ENCODE measurements at regions not wholly inside any gene's neighbourhood (a gene's known extent, or its start where the extent isn't known, plus 50 kb on each side); places are given as distances from the start of the nearest gene placed in this dataset.
"Not testable (repeated sequence)": the region's sequence is repeated elsewhere in the genome, so short reads cannot be mapped to it uniquely, and the experiment has no call there.

DNA sequence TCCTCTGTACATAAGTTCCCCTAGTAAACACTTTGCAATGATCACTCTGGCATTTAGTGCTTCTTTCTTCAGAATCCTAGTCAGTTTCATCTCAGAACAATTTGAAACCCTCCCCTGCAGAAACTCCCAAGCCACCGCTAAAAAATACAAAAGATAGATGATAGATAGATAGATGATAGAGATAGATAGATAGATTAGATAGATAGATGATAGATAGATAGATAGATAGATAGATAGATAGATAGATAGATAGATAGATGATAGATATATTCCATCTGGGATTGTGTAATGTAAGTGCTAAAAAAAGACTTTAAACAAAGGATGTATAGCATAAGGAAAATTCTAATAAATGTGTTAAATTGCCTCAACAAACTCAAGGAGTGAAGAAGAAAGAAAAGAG is 212.6 kb upstream of the POGK start:
- ChIA-PET CTCF (no interaction called here), POLR2A (no interaction called here)
- no peak for DNase-seq (ENCODE audit: extremely low spot score)
- TF ChIP-seq, protein P1, sequence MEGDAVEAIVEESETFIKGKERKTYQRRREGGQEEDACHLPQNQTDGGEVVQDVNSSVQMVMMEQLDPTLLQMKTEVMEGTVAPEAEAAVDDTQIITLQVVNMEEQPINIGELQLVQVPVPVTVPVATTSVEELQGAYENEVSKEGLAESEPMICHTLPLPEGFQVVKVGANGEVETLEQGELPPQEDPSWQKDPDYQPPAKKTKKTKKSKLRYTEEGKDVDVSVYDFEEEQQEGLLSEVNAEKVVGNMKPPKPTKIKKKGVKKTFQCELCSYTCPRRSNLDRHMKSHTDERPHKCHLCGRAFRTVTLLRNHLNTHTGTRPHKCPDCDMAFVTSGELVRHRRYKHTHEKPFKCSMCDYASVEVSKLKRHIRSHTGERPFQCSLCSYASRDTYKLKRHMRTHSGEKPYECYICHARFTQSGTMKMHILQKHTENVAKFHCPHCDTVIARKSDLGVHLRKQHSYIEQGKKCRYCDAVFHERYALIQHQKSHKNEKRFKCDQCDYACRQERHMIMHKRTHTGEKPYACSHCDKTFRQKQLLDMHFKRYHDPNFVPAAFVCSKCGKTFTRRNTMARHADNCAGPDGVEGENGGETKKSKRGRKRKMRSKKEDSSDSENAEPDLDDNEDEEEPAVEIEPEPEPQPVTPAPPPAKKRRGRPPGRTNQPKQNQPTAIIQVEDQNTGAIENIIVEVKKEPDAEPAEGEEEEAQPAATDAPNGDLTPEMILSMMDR (IDR thresholded peaks at IDR 0.05; ENCODE audit: control extremely low read depth, extremely low read depth, low read depth, missing control alignments): no peak

DNA sequence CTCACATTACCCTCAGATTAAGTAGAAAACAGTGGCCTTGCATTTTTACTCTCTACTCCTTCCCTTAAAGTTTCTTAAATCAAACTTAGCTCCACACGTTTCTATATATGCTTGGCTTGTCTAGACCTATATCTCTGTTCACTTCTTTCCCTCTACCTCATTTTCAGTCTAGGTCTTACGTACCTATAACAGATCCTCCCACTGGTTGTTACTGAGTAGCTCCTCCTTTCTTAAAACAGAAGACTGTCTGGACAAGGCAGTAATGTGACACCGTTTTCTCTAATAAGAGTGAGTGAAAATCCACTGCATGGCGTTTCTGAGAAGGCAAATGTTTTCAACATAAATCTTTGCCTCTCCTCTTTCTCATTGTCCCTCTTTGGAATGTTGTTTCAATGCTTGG is 211.7 kb upstream of the POGK start:
- ChIA-PET CTCF (no interaction called here), POLR2A (no interaction called here)
- no peak for DNase-seq (ENCODE audit: extremely low spot score)
- TF ChIP-seq, protein P1 (IDR thresholded peaks at IDR 0.05; ENCODE audit: control extremely low read depth, extremely low read depth, low read depth, missing control alignments): no peak

DNA sequence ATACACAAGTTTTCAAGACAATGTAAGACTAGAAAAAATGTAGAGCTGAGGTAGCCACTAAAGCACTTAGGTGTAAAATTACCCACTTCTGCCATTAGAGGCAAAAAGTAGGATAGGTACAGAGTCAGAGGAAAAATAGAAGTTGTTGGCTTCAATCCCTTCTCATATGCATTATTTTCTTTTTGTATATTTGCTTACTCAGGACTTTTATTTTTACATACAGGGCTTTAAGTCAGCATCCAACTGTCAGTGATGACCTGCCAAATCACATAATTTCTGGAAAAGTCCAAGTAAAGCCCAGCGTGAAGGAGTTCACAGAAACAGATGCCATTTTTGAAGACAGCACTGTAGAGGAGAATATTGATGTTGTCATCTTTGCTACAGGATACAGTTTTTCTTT is 211.0 kb upstream of the POGK start:
- ChIA-PET POLR2A (no interaction called here), CTCF (no interaction called here)
- DNase-seq (ENCODE audit: extremely low spot score): no peak
- TF ChIP-seq, protein P1 (IDR thresholded peaks at IDR 0.05; ENCODE audit: control extremely low read depth, extremely low read depth, low read depth, missing control alignments): no peak

DNA sequence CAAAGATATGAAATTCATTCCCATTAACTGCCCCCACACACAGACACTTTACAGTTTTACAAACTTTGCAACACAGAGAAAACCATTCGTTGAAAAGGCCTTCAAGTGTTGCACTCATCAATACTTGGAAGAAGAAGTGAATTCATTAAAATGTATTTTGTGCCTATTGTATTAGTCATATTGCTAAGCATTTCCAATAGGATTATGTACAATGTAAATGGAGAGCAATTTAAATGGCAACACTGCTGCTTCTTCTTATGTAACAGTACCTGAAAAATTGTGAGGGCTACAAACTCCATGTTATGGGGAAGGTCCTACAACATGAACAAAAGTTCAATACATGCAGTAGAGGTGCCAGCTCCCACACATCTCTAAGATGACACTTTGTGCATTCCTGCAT is 209.3 kb upstream of the POGK start:
- CTCF ChIA-PET: no interaction called here
- POLR2A ChIA-PET: no interaction called here
- TF ChIP-seq, protein P1 (IDR thresholded peaks at IDR 0.05; ENCODE audit: control extremely low read depth, extremely low read depth, low read depth, missing control alignments): no peak
- no peak for DNase-seq (ENCODE audit: extremely low spot score)

DNA sequence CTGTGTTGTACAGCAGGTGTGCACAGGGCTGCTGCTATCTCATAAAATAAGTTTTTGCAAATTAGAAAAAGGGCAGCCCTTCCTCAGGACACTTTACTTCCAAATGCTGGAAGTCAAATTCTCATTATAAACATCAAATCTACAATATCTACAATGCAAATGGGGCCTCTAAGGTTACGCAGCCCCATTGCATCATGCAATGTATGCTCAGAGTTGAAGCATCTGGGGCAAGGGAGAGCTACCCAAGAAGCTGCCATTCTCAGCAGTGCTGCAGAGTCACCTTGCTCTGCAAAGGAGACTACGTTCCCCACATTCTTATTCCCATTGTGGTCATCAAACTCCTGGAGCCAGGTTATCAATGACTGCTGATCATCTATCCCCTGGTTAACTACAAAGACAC is 208.9 kb upstream of the POGK start:
- TF ChIP-seq, protein P1 (IDR thresholded peaks at IDR 0.05; ENCODE audit: control extremely low read depth, extremely low read depth, low read depth, missing control alignments): no peak
- ChIA-PET CTCF (no interaction called here), POLR2A (no interaction called here)
- no peak for DNase-seq (ENCODE audit: extremely low spot score)

DNA sequence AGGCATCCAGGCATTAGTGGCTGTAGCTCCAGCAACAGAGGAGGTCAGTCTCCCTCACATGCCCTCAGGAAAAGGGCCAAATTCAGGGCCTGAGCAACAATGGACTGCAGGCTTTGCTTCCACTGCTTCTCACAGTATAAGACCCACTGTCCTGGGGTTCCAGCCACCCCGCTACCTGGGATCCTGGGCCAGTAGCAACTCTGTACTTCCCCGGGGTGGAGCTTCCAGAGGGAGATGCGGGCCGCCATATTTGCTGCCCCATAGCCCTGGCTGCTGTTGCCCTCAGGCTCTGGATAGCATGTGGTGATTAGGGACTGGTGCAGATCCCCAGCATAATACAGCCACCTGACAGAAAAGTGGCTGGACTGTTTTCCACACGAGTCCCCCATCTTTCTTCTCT is 201.1 kb upstream of the POGK start:
- DNase-seq (ENCODE audit: extremely low spot score): no peak
- ChIA-PET POLR2A (no interaction called here), CTCF (no interaction called here)
- TF ChIP-seq, protein P1 (IDR thresholded peaks at IDR 0.05; ENCODE audit: control extremely low read depth, extremely low read depth, low read depth, missing control alignments): no peak

DNA sequence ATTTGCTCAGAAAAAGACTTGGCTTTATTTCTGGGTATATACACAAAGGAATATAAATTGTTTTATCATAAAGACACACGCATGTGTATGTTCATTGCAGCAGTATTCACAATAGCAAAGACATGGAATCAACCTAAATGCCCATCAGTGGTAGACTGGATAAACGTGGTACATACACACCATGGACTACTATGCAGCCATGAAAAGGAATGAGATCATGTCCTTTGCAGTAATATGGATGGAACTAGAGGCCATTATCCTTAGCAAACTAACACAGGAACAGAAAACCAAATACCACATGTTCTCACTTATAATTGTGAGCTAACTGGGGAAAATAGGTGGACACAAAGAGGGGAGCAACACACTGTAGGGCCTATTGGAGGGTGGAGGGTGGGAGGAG is 182.0 kb upstream of the POGK start:
- POLR2A ChIA-PET; CTCF ChIA-PET; DNase-seq (ENCODE audit: extremely low spot score): not testable (repeated sequence)

DNA sequence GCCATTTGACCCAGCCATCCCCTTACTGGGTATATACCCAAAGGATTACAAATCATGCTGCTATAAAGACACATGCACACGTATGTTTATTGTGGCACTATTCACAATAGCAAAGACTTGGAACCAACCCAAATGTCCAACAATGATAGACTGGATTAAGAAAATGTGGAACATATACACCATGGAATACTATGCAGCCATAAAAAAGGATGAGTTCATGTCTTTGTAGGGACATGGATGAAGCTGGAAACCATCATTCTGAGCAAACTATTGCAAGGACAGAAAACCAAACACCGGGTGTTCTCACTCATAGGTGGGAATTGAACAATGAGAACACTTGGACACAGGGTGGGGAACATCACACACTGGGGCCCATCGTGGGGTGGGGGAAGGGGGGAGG is 172.5 kb upstream of the POGK start:
- DNase-seq (ENCODE audit: extremely low spot score); POLR2A ChIA-PET; CTCF ChIA-PET: not testable (repeated sequence)

DNA sequence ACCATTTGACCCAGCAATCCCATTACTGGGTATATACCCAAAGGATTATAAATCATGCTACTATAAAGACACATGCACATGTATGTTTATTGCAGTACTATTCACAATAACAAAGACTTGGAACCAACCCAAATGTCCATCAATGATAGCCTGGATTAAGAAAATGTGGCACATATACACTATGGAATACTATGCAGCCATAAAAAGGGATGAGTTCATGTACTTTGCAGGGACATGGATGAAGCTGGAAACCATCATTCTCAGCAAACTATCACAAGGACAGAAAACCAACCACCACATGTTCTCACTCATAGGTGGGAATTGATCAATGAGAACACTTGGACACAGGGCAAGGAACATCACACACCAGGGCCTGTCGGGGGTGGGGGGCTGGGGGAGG is 171.7 kb upstream of the POGK start:
- POLR2A ChIA-PET; DNase-seq (ENCODE audit: extremely low spot score); CTCF ChIA-PET: not testable (repeated sequence)

Measured in GM10248 (cell line).